Mesenchymal stem cell (in vitro differentiated cells and primary cell): ENCODE measurements at regions not wholly inside any gene's neighbourhood (a gene's known extent, or its start where the extent isn't known, plus 50 kb on each side); places are given as distances from the start of the nearest gene placed in this dataset.
"Not testable (repeated sequence)": the region's sequence is repeated elsewhere in the genome, so short reads cannot be mapped to it uniquely, and the experiment has no call there.

Experiments used
- DNase-seq: peaks from one replicate; pipeline ENCODE4 v3.0.0-alpha.2; 2013
- H2AFZ ChIP-seq: one replicate; pipeline ENCODE4 v1.6.1; 2013; ENCODE audit warnings: low read depth, mild to moderate bottlenecking, control low read depth, inconsistent platforms, low read length, moderate library complexity
- H2AK5ac ChIP-seq: 2 replicates; pipeline ENCODE4 v1.6.1; 2013; ENCODE audit warnings: low read length, moderate library complexity, mild to moderate bottlenecking, inconsistent platforms; ENCODE audit not compliant: severe bottlenecking
- H2BK120ac ChIP-seq: one replicate; pipeline ENCODE4 v1.6.1; 2013; ENCODE audit warnings: low read depth, mild to moderate bottlenecking, inconsistent platforms, low read length, moderate library complexity
- H2BK12ac ChIP-seq, 2 experiments: one replicate each; pipeline ENCODE4 v1.6.1; 2013; ENCODE audit warnings: inconsistent platforms in 2 of 2, low read length in 2 of 2, mild to moderate bottlenecking in 2 of 2, moderate library complexity in 2 of 2, control low read depth in 1 of 2
- H2BK15ac ChIP-seq: one replicate; pipeline ENCODE4 v1.6.1; 2013; ENCODE audit warnings: mild to moderate bottlenecking, low read depth, inconsistent platforms; ENCODE audit not compliant: poor library complexity, severe bottlenecking
- H2BK5ac ChIP-seq: 2 replicates; pipeline ENCODE4 v1.6.1; 2013; ENCODE audit warnings: low read depth, mild to moderate bottlenecking, low read length, control low read depth, inconsistent platforms; ENCODE audit not compliant: poor library complexity, severe bottlenecking
- H3K14ac ChIP-seq, 2 experiments: one replicate each; pipeline ENCODE4 v1.6.1; 2013; ENCODE audit warnings: inconsistent platforms in 2 of 2, low read length in 2 of 2, control low read depth in 1 of 2, mild to moderate bottlenecking in 1 of 2, moderate library complexity in 1 of 2
- H3K18ac ChIP-seq, 2 experiments: one replicate each; pipeline ENCODE4 v1.6.1; 2013; ENCODE audit warnings: inconsistent platforms in 2 of 2, low read length in 2 of 2, control low read depth in 1 of 2, low read depth in 1 of 2, mild to moderate bottlenecking in 1 of 2
- H3K23ac ChIP-seq, 2 experiments: one replicate each; pipeline ENCODE4 v1.6.1; 2013; ENCODE audit warnings: inconsistent platforms in 2 of 2, low read length in 2 of 2, mild to moderate bottlenecking in 2 of 2, moderate library complexity in 2 of 2, control low read depth in 1 of 2
- H3K27ac ChIP-seq: 2 replicates; pipeline ENCODE4 v1.5.1; 2013; ENCODE audit warnings: mild to moderate bottlenecking, moderate library complexity, low read length, control low read depth, inconsistent platforms; ENCODE audit not compliant: poor library complexity, severe bottlenecking
- H3K27me3 ChIP-seq, 2 experiments: 2 replicates each; pipeline versions ENCODE4 v1.6.1 to v1.7.0; 2013; ENCODE audit warnings: low read length in 2 of 2, mild to moderate bottlenecking in 2 of 2, moderate library complexity in 2 of 2, control low read depth in 1 of 2, inconsistent platforms in 1 of 2; ENCODE audit not compliant: control insufficient read depth in 1 of 2, insufficient read depth in 1 of 2
- H3K36me3 ChIP-seq, 2 experiments: 2 replicates each; pipeline versions ENCODE4 v1.6.1 to v1.7.0; 2013; ENCODE audit warnings: low read length in 2 of 2, control low read depth in 1 of 2, inconsistent platforms in 1 of 2, low read depth in 1 of 2, mild to moderate bottlenecking in 1 of 2; ENCODE audit not compliant: insufficient read depth in 2 of 2, control insufficient read depth in 1 of 2
- H3K4ac ChIP-seq, 2 experiments: one replicate each; pipeline ENCODE4 v1.6.1; 2013; ENCODE audit warnings: inconsistent platforms in 2 of 2, low read length in 2 of 2, mild to moderate bottlenecking in 2 of 2, moderate library complexity in 2 of 2, control low read depth in 1 of 2, low read depth in 1 of 2
- H3K4me1 ChIP-seq: 2 replicates; pipeline ENCODE4 v1.6.1; 2013; ENCODE audit warnings: low read depth, low read length, control low read depth; ENCODE audit not compliant: control insufficient read depth, insufficient read depth
- H3K4me2 ChIP-seq: 2 replicates; pipeline ENCODE4 v1.6.1; 2013; ENCODE audit warnings: low read length, mild to moderate bottlenecking, inconsistent platforms; ENCODE audit not compliant: poor library complexity, severe bottlenecking
- H3K4me3 ChIP-seq, 2 experiments: 2 replicates each; pipeline versions ENCODE4 v1.5.1 to v1.7.0; 2013; ENCODE audit warnings: low read length in 2 of 2, mild to moderate bottlenecking in 2 of 2, control low read depth in 1 of 2, low read depth in 1 of 2; ENCODE audit not compliant: insufficient read depth in 1 of 2
- H3K79me1 ChIP-seq: replicated peaks from 2 replicates; pipeline ENCODE4 v1.6.1; 2013; ENCODE audit warnings: mild to moderate bottlenecking, control low read depth, low read length, inconsistent platforms; ENCODE audit not compliant: poor library complexity, severe bottlenecking
- H3K9ac ChIP-seq: 2 replicates; pipeline ENCODE4 v1.7.0; 2013; ENCODE audit warnings: mild to moderate bottlenecking, low read length, moderate library complexity
- H3K9me3 ChIP-seq: 2 replicates; pipeline ENCODE4 v1.7.0; 2013; ENCODE audit warnings: mild to moderate bottlenecking, low read length; ENCODE audit not compliant: control insufficient read depth
- H4K8ac ChIP-seq: one replicate; pipeline ENCODE4 v1.6.1; 2013; ENCODE audit warnings: inconsistent platforms, mild to moderate bottlenecking, low read length, moderate library complexity
- H4K91ac ChIP-seq: one replicate; pipeline ENCODE4 v1.6.1; 2013; ENCODE audit warnings: mild to moderate bottlenecking, low read length, inconsistent platforms
- WGBS: methylation state at CpG from one replicate; pipeline ENCODE4 v1.1.7; 2013; ENCODE audit warnings: mixed read lengths; 5-methylcytosine and 5-hydroxymethylcytosine counted together

DNA sequence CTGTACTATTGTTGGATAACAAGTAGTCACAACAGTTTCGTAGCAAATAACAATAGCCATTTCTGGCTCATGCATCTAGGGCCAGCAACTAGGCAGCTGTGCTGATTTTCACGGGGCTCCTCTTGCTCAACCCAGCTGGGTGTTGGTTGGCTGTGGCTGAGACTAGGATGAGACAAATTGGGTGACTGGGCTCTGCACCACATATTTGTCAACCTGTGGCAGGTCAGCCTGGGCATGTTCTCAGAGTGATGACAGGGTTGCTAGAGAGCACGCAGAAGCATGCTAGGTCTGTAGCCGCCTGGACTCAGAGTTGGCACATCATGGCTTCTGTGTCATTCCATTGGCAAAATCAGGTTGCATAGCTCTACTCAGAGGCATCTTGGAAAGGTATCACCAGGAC, 175.9 kb downstream of the OTOL1 start:
- H2BK15ac ChIP-seq, result no peak overlapping the region

GRCh38 chr3:161673866-161674265, 177.3 kb downstream of the OTOL1 start:
- no peaks in the 10 kb centered on the region for H3K4me1 ChIP-seq
- no peak for DNase-seq
- no peak overlapping the region for H3K18ac ChIP-seq
- H2BK15ac ChIP-seq, result no peak overlapping the region
- H2AK5ac ChIP-seq, result no peak overlapping the region
- no peak overlapping the region for H4K8ac ChIP-seq
- H3K9me3 ChIP-seq, result peaks cover 13% of the 10 kb centered on the region
- 93% methylated on average over 1 of the region's 1 CpG for WGBS
- H3K14ac ChIP-seq, result no peak overlapping the region
- H3K4me3 ChIP-seq, result no peak overlapping the region
- no peak overlapping the region for H3K9ac ChIP-seq
- H3K79me1 ChIP-seq, result no peaks in the 10 kb centered on the region
- H4K91ac ChIP-seq, result no peak overlapping the region
- no peak overlapping the region for H3K27ac ChIP-seq
- H2BK120ac ChIP-seq, result no peak overlapping the region
- H3K4me2 ChIP-seq, result no peak overlapping the region
- no peaks in the 10 kb centered on the region for H3K36me3 ChIP-seq
- no peak overlapping the region for H3K4ac ChIP-seq
- no peak overlapping the region for H2BK5ac ChIP-seq
- H3K27me3 ChIP-seq, result no peaks in the 10 kb centered on the region
- no peak overlapping the region for H2AFZ ChIP-seq
- no peak overlapping the region for H2BK12ac ChIP-seq
- no peak overlapping the region for H3K23ac ChIP-seq

More for the DNA sequence above, 175.9 kb downstream of the OTOL1 start:
- H3K9ac ChIP-seq, result no peak overlapping the region
- H3K79me1 ChIP-seq, result no peaks in the 10 kb centered on the region
- H2BK12ac ChIP-seq, result no peak overlapping the region
- H4K8ac ChIP-seq, result no peak overlapping the region
- no peak for DNase-seq
- 72% methylated on average over 4 of the region's 4 CpGs for WGBS
- H3K4me1 ChIP-seq, result no peaks in the 10 kb centered on the region
- no peak overlapping the region for H3K27ac ChIP-seq
- H3K9me3 ChIP-seq, result peaks cover 13% of the 10 kb centered on the region
- H3K18ac ChIP-seq, result no peak overlapping the region
- H3K23ac ChIP-seq, result no peak overlapping the region
- H2AFZ ChIP-seq, result no peak overlapping the region
- H3K4me2 ChIP-seq, result no peak overlapping the region
- H2BK5ac ChIP-seq, result no peak overlapping the region
- H4K91ac ChIP-seq, result peak overlapping the region; percentile 39
- H3K27me3 ChIP-seq, result no peaks in the 10 kb centered on the region
- no peak overlapping the region for H2BK120ac ChIP-seq
- no peak overlapping the region for H3K4ac ChIP-seq
- H2AK5ac ChIP-seq, result no peak overlapping the region
- no peaks in the 10 kb centered on the region for H3K36me3 ChIP-seq
- no peak overlapping the region for H3K14ac ChIP-seq
- no peak overlapping the region for H3K4me3 ChIP-seq

GRCh38 chr3:161674402-161674801, 177.8 kb downstream of the OTOL1 start:
- no peak overlapping the region for H3K4me3 ChIP-seq
- no peak overlapping the region for H2BK5ac ChIP-seq
- H3K27ac ChIP-seq, result no peak overlapping the region
- H3K18ac ChIP-seq, result no peak overlapping the region
- H3K4ac ChIP-seq, result no peak overlapping the region
- H2AK5ac ChIP-seq, result no peak overlapping the region
- H2BK12ac ChIP-seq, result no peak overlapping the region
- no peak overlapping the region for H4K8ac ChIP-seq
- no peak overlapping the region for H2BK120ac ChIP-seq
- H3K9me3 ChIP-seq, result peaks cover 8% of the 10 kb centered on the region
- no peak overlapping the region for H3K4me2 ChIP-seq
- no peak overlapping the region for H2BK15ac ChIP-seq
- H3K9ac ChIP-seq, result no peak overlapping the region
- H4K91ac ChIP-seq, result no peak overlapping the region
- H3K4me1 ChIP-seq, result no peaks in the 10 kb centered on the region
- H3K79me1 ChIP-seq, result no peaks in the 10 kb centered on the region
- DNase-seq, result no peak
- no peak overlapping the region for H2AFZ ChIP-seq
- H3K36me3 ChIP-seq, result no peaks in the 10 kb centered on the region
- no peaks in the 10 kb centered on the region for H3K27me3 ChIP-seq
- no peak overlapping the region for H3K14ac ChIP-seq
- no peak overlapping the region for H3K23ac ChIP-seq

DNA sequence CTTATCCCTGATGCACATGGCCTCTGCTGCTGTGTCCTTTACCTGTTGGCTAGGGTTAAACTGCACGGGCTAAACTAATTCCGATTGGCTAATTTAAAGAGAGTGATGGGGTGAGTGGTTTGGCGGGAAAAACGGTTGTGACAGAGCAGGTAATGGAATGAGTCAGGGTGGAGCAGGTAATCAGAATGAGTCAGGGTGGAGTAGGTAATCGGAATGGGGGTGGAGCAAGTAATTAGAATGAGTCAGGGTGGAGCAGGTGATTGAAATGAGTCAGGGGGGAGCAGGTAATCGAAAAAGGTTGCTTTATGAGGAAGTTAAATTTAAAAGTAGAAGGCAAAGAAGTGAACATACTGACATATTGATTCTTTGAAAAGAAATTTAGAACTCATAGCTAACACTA, 185.2 kb downstream of the OTOL1 start:
- WGBS, result 93% methylated on average over 5 of the region's 6 CpGs
- H4K8ac ChIP-seq, H3K4me3 ChIP-seq, H4K91ac ChIP-seq, H3K36me3 ChIP-seq, H2BK15ac ChIP-seq, H3K4me2 ChIP-seq, H3K9ac ChIP-seq, H3K9me3 ChIP-seq, H3K27ac ChIP-seq, H2AFZ ChIP-seq, H3K18ac ChIP-seq, DNase-seq, H2BK12ac ChIP-seq, H3K23ac ChIP-seq, H2BK120ac ChIP-seq, H3K4ac ChIP-seq, H3K79me1 ChIP-seq, H2BK5ac ChIP-seq, H3K14ac ChIP-seq, H3K4me1 ChIP-seq, H3K27me3 ChIP-seq, H2AK5ac ChIP-seq: not testable (repeated sequence)
